Epithelial cell of esophagus (primary cell): ENCODE measurements at regions not wholly inside any gene's neighbourhood (a gene's known extent, or its start where the extent isn't known, plus 50 kb on each side); places are given as distances from the start of the nearest gene placed in this dataset.

ENCODE experiments used
- DNase-seq: peaks from one replicate; pipeline ENCODE4 v3.0.0; 2010; ENCODE audit warnings: low read depth
- H3K4me3 ChIP-seq: 2 replicates; pipeline ENCODE4 v1.5.1; 2011; ENCODE audit warnings: mild to moderate bottlenecking, low read length, control low read depth
- CTCF ChIP-seq: IDR thresholded peaks from 2 replicates; pipeline ENCODE4 v1.5.1; 2011; ENCODE audit warnings: low read depth, mild to moderate bottlenecking, low read length, control low read depth, inconsistent platforms; ENCODE audit not compliant: insufficient read depth; ENCODE audit errors: missing control alignments

DNA sequence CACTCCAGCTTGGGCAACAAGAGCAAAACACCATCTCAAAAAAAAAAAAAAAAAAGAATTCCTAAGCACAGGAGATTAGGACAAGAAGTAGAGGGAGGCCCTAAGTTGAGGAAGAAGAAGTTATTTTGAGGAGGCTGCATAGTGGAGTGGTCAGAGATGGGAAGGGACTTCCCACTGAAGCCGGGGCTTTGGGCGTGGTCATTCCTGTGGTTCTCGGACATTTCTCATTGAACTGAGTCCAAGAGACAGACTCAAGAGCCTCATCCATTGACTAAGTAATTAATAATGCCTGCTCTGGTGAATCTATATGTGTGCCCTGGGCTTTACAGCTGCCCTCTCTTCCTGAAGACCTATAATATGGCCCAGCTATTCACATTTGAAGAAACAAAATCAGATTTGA lies 53.2 kb upstream of the FTH1 start:
- no peak overlapping the region for H3K4me3 ChIP-seq
- DNase-seq, result no peak
- TF ChIP-seq CTCF, result no peak

DNA sequence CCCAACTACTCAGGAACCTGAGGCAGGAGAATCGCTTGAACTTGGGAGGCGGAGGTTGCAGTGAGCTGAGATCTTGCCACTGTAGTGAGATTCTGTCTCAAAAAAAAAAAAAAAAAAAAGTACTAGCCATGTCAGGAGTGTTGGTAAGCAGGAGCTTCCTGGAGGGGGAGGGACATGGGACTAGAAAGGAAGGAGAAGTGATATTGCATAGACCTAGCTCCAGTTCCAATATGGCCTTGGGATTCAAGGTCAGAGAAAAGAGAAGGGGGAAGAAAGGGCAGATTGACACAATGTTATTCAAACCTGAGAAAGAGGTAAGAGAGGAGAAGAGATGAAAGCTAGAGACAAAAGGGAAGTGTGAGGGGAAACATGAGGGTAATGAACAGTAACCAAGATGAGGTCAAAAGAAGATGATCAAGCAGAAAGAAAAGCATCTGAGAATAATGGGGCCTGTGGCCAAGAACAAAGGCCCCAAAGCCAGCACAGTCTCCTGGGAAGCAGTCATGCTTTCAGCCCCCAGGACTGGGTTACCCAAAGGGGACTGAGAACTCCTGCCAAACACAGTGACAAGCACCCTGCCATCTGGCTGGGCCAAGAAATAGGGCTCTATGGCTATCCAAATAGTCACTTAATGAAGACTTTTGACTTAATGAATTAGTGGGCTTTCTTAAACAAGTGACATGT lies 51.7 kb upstream of the FTH1 start:
- no peak for TF ChIP-seq CTCF
- no peak for DNase-seq
- no peak overlapping the region for H3K4me3 ChIP-seq

DNA sequence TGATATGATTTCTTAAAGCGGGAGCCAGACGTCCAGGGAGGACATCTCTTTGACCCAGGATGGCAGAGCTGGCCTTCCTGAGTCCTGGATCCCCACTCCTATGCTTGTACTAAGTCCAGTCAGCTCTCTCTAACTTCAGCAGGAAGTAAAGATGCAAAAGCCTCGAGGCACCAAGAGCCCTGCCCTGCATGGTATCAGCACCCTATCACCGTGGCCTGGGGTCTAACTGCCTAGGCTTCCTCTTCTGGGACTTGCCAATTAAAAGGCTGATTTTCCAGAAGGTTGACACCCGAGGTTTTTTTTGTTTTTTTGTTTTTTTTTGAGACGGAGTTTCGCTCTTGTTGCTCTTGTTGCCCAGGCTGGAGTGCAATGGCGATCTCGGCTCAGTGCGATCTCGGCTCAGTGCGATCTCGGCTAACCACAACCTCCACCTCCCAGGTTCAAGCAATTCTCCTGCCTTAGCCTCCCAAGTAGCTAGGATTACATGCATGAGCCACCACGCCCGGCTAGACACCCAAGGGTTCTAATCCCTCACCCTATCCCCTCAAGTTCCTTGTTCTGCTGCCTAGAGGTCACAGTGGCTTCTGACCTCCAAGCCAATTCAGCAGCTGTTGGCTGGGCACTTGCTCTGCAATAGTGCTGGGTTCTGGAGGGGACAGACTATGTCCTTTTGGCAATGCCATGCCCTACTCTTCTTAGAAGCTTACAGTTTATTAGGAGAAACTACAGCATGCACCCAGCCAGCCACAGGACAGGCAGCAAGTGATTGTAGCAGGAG lies 50.6 kb upstream of the FTH1 start:
- no peak for DNase-seq
- no peak overlapping the region for H3K4me3 ChIP-seq
- TF ChIP-seq CTCF, result no peak
